ENCODE measurements at regions not wholly inside any gene's neighbourhood (a gene's known extent, or its start where the extent isn't known, plus 50 kb on each side); places are given as distances from the start of the nearest gene placed in this dataset.

- peaks cover 20% of the 10 kb centered on the region for H3K36me3 Mint-ChIP-seq (ENCODE audit: low read depth)
- no peaks in the 10 kb centered on the region for H3F3A ChIP-seq (replicated peaks; ENCODE audit: low read depth)
- H3K9me2 ChIP-seq (ENCODE audit: insufficient read depth): 0 out of 2 replicates have a peak, but pooled peaks cover 2% of the 10 kb centered on the region
- no peak overlapping the region for H3K27ac Mint-ChIP-seq
- no peak overlapping the region for H3K4me3 Mint-ChIP-seq
- no peaks in the 10 kb centered on the region for H3K27me3 ChIP-seq (ENCODE audit: insufficient read depth)
- H3K79me2 ChIP-seq (replicated peaks; ENCODE audit: insufficient read depth): no peaks in the 10 kb centered on the region
- H4K20me1 ChIP-seq (replicated peaks; ENCODE audit: insufficient read depth): no peaks in the 10 kb centered on the region
- H3K4me1 ChIP-seq (ENCODE audit: insufficient read depth): no peaks in the 10 kb centered on the region
- no peak overlapping the region for H2AFZ ChIP-seq
- H3K27me3 Mint-ChIP-seq (ENCODE audit: insufficient read depth, low read depth, poor library complexity): peaks cover under 1% of the 10 kb centered on the region
- peaks cover 26% of the 10 kb centered on the region for H3K9me3 Mint-ChIP-seq
- H3K4me3 ChIP-seq: no peak overlapping the region
- no peak for DNase-seq (ENCODE audit: low spot score)
- H3K4me2 ChIP-seq: no peak overlapping the region
- H3K27ac ChIP-seq (ENCODE audit: low read depth): no peak overlapping the region
- no peaks in the 10 kb centered on the region for H3K36me3 ChIP-seq (ENCODE audit: insufficient read depth)
- TF ChIP-seq EZH2 (IDR thresholded peaks at IDR 0.05; ENCODE audit: low read depth, unreplicated experiment) (no peak), ZNF462 (CRISPR knock-in tag; IDR thresholded peaks at IDR 0.05) (no peak), NANOG (IDR thresholded peaks at IDR 0.05; ENCODE audit: borderline replicate concordance) (no peak), ETS1 (IDR thresholded peaks at IDR 0.05) (no peak), ZNF331 (CRISPR knock-in tag; IDR thresholded peaks at IDR 0.05; ENCODE audit: low read depth) (no peak), ZNF114 (CRISPR knock-in tag; IDR thresholded peaks at IDR 0.05) (no peak), STAT1 (IDR thresholded peaks at IDR 0.05; ENCODE audit: unreplicated experiment) (no peak), JUNB (IDR thresholded peaks at IDR 0.05; ENCODE audit: unreplicated experiment) (no peak), CREB1 (CRISPR knock-in tag; IDR thresholded peaks at IDR 0.05; ENCODE audit: low read depth) (no peak), CTCF (conservative IDR thresholded peaks at IDR 0.05; ENCODE audit: low read depth in 2 of 2) (no peak), REST (IDR thresholded peaks at IDR 0.05; ENCODE audit: unreplicated experiment) (no peak), POLR2AphosphoS5 (IDR thresholded peaks at IDR 0.05; ENCODE audit: low read depth) (no peak), EZH2phosphoT487 (IDR thresholded peaks at IDR 0.05; ENCODE audit: unreplicated experiment) (no peak)
- peaks cover under 1% of the 10 kb centered on the region; the same call in 2 of the 3 replicates for H3K4me1 Mint-ChIP-seq
- ATAC-seq: no peak
These were observed 189.9 kb upstream of the PIEZO2 start for GRCh38 chr18:11339188-11339775.
